HG02852 (cell line): ENCODE measurements at regions not wholly inside any gene's neighbourhood (a gene's known extent, or its start where the extent isn't known, plus 50 kb on each side); places are given as distances from the start of the nearest gene placed in this dataset.
"Not testable (repeated sequence)": the region's sequence is repeated elsewhere in the genome, so short reads cannot be mapped to it uniquely, and the experiment has no call there.

ENCODE experiments used
- ATAC-seq: cut with Tn5 transposase; IDR thresholded peaks from one replicate; pipeline ENCODE4 v1.9.1; 2021; ENCODE audit warnings: mild to moderate bottlenecking, moderate library complexity; ENCODE audit not compliant: unreplicated experiment

DNA sequence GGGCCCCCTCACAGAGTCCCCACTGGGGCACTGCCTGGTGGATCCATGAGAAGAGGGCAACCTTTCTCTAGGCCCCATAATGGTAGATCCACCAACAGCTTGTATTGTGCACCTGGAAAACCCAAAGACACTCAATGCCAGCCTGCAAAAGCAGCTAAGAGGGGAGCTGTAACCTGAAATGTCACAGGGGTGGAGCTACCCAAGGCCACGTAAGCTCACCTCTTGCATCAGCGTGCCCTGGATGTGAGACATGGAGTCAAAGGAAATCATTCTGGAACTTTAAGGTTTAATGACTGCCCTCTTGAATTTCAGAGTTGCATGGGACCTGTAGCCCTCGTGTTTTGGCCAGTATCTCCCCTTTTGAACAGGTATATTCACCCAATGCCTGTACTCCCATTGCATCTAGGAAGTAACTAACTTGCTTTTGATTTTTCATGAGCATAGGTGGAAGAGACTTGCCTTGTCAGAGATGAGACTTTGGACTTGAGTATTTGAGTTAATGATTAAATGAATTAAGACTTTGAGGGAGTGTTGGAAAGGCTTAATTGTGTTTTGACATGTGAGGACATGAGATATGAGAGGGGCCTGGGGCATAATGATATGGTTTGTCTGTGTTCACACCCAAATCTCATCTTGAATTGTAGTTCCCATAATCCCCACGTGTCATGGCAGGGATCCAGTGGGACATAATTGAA, 900.9 kb upstream of the ROBO1 start:
- no peak for ATAC-seq

DNA sequence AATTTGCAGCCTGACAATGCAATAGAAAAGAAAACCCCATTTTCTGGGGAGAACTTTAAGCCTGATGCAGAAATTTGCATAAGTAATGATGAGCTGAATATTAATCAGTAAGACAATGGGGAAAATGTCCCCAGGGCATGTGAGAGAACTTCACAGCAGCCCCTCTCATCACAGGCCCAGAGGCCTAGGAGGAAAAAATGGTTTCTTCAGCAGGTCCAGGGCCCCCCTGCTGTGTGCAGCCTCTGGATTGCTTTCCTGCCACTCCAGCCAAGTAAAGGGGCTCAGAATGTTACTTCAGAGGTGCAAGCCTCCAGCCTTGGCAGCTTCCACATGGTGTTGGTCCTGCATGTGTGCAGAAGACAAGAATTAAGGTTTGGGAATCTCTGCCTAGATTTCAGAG, 900.3 kb upstream of the ROBO1 start:
- no peak for ATAC-seq

DNA sequence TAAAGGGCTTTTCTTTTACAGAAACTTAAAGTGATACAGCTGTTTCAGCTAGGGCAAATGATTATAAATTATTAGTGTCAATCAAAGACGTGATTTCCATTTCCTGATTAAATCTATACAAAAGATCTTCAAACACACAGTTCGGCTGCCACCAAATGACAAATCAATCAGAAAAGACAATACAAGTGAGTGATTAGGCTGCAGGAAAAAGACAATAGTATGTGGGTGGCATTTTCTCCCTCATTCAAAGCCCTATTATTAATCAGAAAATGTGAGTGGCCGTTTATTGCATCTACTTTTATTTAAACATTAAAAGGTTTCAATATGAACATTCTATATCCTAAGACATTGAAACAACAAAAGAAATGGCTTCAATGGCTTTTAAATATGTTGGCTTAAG, 895.6 kb upstream of the ROBO1 start:
- no peak for ATAC-seq

DNA sequence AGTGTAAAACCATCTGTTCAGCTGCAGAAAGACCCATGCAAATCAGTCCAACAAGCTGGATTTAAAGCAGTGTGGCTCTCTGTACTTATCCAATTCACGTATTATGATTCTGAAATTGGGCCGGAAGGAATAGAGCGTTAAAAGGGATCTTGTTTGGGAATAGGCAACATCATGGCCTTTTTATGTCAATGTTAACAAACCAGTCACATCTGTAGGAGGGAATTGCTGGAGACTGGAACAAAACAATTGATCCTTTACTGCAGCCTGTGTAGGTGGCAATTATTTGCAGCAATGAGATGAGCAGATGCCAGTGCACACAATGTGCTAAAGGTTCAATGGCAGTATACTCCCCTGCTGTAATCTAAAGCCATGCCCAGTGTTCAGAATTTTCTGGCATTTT, 887.4 kb upstream of the ROBO1 start:
- no peak for ATAC-seq

DNA sequence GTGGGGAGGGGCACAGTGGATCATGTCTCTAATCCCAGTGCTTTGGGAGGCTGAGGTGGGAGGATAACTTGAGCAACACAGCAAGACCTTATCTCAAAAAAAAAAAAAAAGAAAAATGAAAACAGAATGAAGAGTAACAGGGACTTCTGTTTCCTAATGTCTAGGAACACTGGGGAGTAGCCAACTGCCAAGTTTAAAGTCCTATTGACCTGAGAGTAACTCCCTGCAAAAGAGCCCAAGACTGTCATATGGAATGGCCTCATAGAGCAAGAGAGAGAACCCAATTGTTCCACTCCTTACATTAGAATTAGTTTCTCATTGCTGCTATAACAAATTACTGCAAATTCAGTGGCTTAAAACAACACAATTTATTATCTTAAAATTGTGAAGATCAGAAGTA, 881.4 kb upstream of the ROBO1 start:
- ATAC-seq: no peak

DNA sequence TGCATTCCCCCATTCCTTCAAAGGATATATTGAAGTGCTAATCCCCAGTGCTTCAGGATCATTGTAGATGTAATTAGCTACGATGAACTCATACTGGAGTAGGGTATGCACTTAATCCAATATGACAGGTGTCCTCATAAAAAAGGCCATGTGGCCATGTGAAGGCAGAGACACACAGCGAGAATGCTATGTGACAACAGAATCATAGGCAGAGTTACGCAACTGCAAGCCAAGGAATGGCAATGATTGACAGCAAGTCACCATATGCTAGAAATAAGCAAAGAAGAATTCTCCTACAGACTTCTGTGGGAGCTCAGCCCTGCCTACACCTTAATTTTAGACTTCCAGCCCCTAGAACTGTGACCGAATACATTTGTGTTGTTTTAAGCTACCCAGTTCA, 875.6 kb upstream of the ROBO1 start:
- no peak for ATAC-seq

DNA sequence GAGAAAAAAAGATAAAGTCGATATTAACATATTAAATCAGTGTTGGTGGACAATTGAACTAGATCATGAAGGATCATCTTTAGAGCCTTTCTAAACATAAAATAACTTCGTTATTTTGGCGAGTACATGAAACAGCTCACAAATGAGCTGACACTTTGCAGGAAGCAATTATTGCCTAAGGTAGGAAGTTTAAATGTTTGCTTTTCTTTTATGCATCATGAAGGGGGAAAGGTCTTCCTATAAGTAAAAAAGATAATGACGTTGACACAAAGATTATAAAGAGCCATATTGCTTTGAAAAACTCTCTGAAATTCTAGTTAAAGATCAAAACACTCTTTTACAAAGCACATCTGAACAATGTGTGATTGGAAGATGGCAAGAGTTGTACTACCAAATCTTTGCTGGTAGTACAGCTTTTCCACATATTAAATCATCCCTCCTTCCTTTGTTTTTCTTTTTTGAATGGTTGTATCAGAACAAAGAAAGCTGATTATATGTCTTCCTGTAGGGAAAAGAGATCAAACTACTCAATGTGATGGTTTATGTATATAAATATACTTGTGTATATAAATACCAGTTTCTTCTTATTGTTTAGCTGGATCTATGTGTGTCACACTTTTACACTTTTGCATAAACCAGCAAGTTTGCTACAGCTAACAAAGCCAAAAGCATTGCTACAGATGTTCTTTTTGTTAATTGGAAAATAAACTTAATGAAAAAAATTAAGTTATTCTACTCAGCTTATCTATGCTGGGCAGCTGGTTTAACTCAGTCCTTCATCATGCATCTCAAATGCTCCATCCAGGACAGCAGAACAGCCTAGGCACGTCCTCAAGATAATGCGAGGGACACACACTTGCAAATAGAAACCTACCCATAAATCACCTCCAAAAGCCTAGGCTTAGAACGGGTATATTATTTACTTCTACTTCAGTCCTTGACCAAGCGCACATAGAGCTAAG, 850.8 kb upstream of the ROBO1 start:
- ATAC-seq: no peak

DNA sequence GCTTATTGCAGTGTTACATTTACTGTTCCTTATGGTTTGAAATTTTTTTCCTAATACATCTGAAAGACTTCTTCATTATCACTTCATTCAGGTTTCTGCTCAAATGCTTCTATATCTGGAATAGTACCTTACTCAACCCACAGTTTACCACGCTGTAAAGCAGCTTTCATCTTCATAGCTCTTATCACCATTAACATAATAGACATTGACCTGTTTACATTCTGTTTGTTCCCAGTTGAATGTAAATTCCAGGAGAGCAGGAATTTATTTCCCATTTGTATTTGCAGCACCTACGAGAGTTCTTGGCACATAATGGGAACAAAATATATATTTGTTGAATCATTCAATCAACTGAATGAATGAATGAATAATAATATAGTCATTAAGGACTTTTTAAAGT, 844.6 kb upstream of the ROBO1 start:
- no peak for ATAC-seq

DNA sequence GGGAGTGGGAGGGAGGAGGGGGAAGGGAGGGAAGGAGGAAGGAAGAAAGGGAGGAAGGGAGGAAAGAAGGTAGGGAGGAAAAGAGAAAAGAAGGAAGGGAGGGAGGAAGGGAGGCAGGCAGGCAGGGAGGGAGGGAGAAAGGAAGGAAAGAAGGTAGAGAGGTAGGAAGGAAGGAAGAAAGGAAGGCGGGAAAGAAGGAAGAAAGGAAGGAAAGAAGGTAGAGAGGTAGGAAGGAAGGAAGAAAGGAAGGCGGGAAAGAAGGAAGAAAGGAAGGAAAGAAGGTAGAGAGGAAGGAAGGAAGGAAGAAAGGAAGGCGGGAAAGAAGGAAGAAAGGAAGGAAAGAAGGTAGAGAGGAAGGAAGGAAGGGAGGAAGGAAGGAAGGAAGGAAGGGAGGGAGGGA, 840.3 kb upstream of the ROBO1 start:
- ATAC-seq: not testable (repeated sequence)

DNA sequence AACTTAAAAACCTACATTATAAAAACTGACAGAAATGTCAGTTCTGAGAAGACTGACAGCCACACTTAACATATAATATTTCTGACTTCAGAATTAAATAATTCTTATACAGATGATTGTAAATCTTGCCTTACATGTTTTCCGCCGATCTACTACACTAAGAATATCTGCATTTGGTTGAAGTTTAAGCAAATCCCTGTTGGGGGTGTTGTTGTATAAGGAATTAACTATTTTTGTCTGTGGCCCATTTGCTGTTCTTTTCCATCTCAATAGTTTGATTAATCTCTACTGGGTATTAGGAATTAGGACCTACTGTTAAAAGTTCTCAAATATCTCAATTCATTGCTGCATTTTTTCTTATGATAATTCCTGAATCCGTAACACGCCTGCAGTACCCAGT, 838.3 kb upstream of the ROBO1 start:
- ATAC-seq: no peak

DNA sequence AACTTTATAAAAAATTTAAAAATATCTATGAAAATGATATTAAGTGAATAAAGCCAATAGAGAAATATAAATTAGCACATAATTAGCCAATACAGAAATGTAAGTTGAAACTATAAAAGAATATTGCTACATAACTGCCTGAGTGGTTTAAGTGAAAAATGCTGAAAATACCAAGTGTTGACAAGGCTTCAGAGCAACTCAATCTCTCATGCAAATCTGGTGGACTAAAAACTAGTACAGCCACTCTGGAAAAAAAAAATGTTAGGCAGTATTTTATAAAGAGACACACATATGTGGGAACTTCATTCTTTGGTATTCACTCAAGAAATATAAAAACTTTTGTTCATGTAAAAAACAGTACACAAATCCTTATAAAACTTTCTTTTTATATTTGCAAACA, 833.7 kb upstream of the ROBO1 start:
- ATAC-seq: no peak

DNA sequence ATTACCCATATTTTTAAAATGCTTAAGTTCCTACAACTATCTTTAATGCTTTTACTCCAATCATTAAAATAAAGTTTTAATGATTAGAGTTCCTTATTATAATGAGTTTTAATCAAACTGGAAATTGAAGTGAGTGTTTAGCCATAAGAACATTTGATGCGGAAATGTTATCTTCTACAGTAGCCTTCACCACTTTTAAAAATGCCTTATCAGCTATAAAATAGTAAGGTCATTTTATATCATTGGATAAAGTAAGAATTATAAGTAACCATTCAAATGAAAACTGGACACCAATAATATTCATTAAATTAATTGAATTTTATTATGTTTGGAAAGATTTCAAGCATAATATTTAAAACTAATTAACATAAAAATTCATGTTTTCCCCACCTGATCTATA, 825.0 kb upstream of the ROBO1 start:
- no peak for ATAC-seq

DNA sequence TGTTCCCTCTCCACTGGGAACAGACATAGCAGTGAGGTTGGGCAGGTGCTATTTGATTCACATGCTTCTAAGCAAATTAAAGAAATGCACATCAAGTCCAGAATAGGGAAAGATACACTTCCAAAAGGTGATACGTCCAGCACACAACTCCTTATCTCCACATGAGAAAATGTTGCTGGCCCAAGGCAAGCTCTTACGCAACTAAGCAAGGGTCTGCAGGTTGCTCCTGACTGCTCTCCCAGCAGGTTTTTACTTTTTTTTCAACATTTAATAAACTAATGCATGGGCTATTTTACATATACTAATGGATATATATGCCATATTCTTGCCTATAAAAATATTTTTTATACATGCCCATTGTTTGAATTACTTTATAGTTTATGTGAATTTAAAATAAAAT, 818.5 kb upstream of the ROBO1 start:
- ATAC-seq: no peak

DNA sequence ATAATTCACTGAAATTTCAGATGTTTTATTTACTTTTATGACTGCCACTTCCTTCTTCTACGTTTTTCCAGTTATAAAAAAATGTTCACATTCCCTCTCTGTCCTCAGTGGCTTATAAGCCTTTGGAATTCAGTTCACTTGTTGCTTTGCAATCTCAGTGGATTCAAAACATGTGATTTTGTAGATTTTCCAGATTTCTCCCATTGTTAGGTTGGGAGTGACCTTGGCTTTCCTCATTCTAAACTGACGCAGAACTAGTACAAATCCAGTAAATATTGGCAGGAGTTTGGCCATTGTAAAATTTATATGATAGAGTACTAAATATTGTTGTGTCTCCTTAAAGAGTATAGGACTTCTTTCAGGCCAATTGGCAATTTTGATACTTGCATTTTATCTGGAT, 812.3 kb upstream of the ROBO1 start:
- no peak for ATAC-seq

DNA sequence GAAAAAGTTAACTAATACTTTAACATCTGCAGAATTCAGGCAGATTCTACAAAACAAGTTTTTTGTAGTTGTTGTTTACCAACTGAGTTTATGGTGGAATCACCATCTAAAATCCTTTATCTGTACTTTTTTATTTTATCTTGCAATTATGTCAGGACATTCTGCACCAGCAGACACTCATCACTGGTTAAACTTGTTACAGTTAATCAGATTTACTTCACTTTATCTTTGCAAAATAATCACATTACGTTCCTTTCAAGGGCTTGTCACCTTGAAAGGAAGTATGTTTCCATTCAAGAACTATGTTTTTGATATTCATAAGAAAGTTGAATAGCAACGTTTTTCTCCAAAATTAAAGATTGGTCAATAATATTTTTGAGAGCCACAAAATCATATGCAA, 796.6 kb upstream of the ROBO1 start:
- ATAC-seq: no peak

DNA sequence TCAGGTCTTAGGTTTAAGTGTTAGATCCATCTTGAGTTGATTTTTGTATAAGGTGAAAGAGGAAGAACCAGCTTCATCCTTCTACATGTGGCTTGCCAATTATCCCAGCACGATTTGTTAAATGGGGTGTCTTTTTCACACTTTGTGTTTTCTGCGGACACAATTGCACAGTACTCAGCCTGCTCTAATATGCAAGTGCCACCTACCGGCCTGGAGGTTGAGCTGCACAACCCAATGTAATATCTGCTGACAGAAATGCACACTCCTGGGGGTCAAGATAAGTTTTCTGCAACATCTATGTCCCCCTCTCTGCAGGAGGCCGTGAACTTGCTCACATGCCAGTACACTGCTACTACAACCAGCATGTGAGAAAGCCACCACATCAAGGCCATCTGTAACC, 791.9 kb upstream of the ROBO1 start:
- ATAC-seq: no peak

DNA sequence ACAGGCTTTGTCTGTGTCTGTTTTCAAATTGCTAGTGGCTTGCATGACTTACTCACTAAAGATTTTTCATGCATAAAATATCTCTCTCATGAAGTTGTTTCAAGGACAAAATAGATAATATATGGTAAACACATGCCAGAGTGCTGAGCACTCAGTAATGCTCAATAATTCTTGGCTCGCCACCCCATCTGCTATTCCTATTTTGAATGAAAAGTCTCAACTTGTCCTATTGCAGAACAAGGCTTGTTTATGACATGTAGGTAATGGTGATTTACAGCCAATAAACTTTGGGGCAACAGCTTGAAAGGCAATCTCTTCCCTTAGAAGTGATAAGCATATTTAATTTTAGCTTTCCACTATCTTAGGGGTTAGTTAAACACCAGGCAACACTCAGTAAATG, 789.0 kb upstream of the ROBO1 start:
- no peak for ATAC-seq

DNA sequence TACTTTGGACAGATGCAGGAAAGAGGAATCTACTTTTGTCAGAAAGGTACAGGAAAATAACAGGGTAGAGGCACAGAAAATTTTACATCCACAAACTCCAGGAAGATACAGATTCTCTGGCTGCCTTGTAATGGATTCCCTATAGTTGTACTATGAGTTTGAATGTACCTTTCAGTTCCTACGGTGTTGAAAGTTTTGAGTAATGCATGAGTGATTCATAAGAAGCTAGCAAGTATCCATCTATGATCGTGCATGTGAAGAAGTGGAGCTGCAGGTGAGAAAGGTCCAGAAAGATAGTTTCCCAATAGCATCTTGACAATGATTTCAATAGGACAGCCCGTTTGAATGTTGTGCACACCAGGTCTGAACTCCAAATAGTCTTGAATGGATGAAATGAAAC, 786.5 kb upstream of the ROBO1 start:
- ATAC-seq: no peak

DNA sequence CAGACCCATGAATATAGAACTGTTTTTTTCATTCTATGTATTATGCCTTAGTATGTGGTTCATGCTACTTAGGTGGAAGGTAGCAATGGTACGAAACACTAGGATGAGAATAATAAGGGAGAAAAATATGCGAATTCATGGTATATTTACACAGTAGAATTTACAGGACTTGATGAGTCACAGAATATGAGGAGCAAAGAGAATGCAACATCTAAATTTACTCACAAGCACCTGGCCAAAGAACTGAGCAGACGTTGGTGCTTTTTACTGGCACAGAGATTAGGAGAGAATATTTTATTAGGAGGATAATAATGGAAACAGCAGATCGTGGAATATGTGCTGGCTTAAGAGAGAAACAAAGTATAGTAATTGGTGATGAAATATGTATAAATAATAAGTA, 785.4 kb upstream of the ROBO1 start:
- ATAC-seq: no peak

DNA sequence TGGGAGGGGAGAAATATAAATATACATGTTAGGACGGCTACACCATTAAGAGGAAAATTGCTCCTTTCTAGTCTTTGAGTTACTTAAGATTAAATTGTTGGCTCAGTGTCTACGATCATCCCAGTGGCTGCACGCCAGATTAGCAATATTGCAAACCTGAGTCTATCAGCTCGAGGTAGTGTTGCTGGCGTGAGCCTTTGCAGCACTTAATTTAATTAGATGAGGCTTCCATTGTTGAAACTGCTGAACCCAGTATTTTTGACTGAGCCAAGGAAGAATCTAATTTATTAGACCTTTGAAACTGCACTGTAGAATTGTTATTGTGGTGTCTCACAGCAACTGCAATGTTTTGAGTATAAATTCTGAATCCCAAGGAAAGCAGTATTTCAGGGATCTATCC, 782.4 kb upstream of the ROBO1 start:
- no peak for ATAC-seq

DNA sequence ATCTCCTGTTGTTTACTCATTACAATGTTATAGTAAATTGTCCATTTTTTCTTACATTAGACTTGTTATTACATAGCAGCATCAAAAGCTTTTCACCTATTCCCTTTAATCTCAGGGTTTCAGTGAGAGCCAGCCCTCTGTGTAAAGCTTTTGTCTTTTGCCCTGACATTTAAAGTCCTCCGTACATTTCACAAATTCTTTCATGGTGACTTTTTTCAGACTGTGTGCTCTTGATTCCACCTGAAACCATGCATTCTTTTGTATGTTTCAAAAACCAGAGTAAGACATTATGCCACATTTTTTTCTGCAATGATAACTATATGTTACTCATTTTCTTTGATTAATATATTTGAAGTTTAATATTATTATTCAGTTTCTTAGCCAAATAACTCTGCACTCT, 781.4 kb upstream of the ROBO1 start:
- no peak for ATAC-seq

DNA sequence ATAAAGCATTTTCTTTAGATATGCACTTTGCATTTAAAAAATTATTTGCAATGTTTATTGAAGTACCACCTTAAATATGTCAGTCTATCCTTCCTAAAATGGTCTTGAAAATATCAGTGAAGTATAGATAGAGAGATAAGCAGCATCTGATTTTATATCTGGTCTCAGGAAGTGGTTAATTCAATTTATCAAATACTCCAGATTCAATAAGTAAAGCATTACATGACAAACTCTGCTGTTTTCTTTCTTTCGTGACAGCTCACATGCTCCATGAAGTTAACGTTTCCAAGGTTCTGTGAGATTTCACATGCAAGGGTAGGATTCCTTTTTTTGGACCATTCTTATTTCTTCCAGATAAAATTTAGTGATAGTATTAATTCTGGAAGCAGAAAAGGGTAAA, 775.4 kb upstream of the ROBO1 start:
- ATAC-seq: no peak
